ENCODE measurements at regions not wholly inside any gene's neighbourhood (a gene's known extent, or its start where the extent isn't known, plus 50 kb on each side); places are given as distances from the start of the nearest gene placed in this dataset.
"Not testable (repeated sequence)": the region's sequence is repeated elsewhere in the genome, so short reads cannot be mapped to it uniquely, and the experiment has no call there.

- not testable (repeated sequence) for DNase-seq
Observed at GRCh38 chr15:30761365-30761764, 135.4 kb downstream of the ARHGAP11B start.

GRCh38 chr15:30769390-30770124 lies 134.2 kb upstream of the FAN1 start:
- not testable (repeated sequence) for DNase-seq

- no peak for DNase-seq
Observed at GRCh38 chr15:30770759-30771158, 133.0 kb upstream of the FAN1 start.

- no peak for DNase-seq
Observed at GRCh38 chr15:30783019-30783418, 120.7 kb upstream of the FAN1 start.

- DNase-seq = no peak
Observed at GRCh38 chr15:30788595-30788994, 115.1 kb upstream of the FAN1 start.

GRCh38 chr15:30791239-30792175 lies 112.2 kb upstream of the FAN1 start:
- DNase-seq = no peak

- not testable (repeated sequence) for DNase-seq
Observed at GRCh38 chr15:30792843-30793242, 110.9 kb upstream of the FAN1 start.

- no peak for DNase-seq
Observed at GRCh38 chr15:30794388-30794787, 109.3 kb upstream of the FAN1 start.

GRCh38 chr15:30799565-30799964 lies 104.2 kb upstream of the FAN1 start:
- peak; percentile 10 for DNase-seq

GRCh38 chr15:30801140-30801895 lies 102.4 kb upstream of the FAN1 start:
- DNase-seq = not testable (repeated sequence)

- not testable (repeated sequence) for DNase-seq
Observed at GRCh38 chr15:30802001-30802400, 101.7 kb upstream of the FAN1 start.

GRCh38 chr15:30803703-30804102 lies 100.0 kb upstream of the FAN1 start:
- DNase-seq = not testable (repeated sequence)

GRCh38 chr15:30816430-30816829 lies 87.3 kb upstream of the FAN1 start:
- DNase-seq = no peak

- peak; percentile 70 for DNase-seq
Observed at GRCh38 chr15:30823068-30823813, 80.5 kb upstream of the FAN1 start.

GRCh38 chr15:30824518-30825195 lies 79.1 kb upstream of the FAN1 start:
- DNase-seq = no peak

GRCh38 chr15:30827625-30828303 lies 76.0 kb upstream of the FAN1 start:
- no peak for DNase-seq

GRCh38 chr15:30828304-30828639 lies 75.4 kb upstream of the FAN1 start:
- not testable (repeated sequence) for DNase-seq

- no peak for DNase-seq
Observed at GRCh38 chr15:30830961-30831360, 72.8 kb upstream of the FAN1 start.

- DNase-seq = not testable (repeated sequence)
Observed at GRCh38 chr15:30833379-30833778, 70.3 kb upstream of the FAN1 start.

- DNase-seq = not testable (repeated sequence)
Observed at GRCh38 chr15:30841639-30842038, 62.1 kb upstream of the FAN1 start.

GRCh38 chr15:30842798-30843472 lies 60.8 kb upstream of the FAN1 start:
- peak; percentile 60 for DNase-seq
